LNCAP (cell line): ENCODE measurements at regions not wholly inside any gene's neighbourhood (a gene's known extent, or its start where the extent isn't known, plus 50 kb on each side); places are given as distances from the start of the nearest gene placed in this dataset.

Experiments used
- TF ChIP-seq, protein P1 (sequence below): fragments of 450-650 bp; IDR thresholded peaks from 2 replicates; pipeline ENCODE4 v1.5.1; 2017; ENCODE audit warnings: mild to moderate bottlenecking

DNA sequence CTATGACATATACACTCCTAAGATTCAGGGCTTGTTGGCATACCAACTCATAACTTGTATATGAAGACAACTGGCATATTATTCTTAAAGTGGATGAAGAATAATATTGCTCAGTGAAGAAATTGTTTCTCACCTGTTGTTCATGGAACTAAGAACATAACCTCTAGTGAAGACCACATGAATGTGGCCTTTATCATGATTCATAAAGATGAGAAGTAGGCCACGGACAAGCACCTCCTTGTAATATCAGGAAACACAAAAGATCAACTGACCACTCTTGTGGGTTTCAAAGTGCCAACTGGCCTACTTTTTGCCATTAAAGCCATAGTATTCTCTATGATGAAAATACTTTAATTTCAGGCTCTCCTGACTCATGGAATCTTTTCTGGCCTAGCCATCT is 407.4 kb downstream of the GRB14 start:
- TF ChIP-seq, protein P1, sequence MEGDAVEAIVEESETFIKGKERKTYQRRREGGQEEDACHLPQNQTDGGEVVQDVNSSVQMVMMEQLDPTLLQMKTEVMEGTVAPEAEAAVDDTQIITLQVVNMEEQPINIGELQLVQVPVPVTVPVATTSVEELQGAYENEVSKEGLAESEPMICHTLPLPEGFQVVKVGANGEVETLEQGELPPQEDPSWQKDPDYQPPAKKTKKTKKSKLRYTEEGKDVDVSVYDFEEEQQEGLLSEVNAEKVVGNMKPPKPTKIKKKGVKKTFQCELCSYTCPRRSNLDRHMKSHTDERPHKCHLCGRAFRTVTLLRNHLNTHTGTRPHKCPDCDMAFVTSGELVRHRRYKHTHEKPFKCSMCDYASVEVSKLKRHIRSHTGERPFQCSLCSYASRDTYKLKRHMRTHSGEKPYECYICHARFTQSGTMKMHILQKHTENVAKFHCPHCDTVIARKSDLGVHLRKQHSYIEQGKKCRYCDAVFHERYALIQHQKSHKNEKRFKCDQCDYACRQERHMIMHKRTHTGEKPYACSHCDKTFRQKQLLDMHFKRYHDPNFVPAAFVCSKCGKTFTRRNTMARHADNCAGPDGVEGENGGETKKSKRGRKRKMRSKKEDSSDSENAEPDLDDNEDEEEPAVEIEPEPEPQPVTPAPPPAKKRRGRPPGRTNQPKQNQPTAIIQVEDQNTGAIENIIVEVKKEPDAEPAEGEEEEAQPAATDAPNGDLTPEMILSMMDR: no peak

DNA sequence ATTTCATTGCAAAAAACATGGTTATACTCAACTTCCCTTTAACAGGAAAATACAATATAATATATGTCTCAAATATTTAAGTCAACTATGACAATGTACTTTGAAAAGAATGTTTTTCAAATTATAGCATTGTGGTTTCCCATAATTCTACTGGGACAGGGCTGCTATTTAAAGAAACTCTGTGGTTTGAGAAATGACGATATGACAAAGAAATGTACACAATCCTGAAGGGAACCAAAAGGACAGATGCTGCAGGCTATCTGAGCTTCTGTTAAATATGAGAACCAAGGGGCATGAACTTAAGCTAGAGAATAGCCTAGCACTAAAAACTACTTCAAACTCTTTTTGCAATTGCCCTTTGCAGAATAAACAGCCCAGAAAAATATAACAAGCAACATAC is 415.9 kb downstream of the GRB14 start:
- TF ChIP-seq, protein P1: no peak

DNA sequence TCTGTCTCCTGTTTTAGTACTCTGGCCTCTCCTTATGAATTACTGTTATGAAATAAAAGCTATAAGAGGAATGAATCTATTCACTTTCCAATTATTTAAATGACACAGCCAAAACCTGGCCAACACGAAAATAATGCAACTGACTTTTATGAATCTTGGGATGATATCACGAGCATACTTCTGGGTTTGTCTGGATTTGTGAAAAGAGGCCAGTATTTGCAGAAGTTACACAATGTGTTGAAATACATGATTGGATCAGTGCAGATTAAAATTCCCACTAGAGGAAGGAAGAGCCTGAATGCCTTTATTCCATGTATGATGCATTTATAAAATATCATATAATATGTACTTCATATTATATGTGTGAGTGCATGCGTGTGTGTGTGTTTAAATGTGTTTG is 418.2 kb downstream of the GRB14 start:
- TF ChIP-seq, protein P1: no peak

DNA sequence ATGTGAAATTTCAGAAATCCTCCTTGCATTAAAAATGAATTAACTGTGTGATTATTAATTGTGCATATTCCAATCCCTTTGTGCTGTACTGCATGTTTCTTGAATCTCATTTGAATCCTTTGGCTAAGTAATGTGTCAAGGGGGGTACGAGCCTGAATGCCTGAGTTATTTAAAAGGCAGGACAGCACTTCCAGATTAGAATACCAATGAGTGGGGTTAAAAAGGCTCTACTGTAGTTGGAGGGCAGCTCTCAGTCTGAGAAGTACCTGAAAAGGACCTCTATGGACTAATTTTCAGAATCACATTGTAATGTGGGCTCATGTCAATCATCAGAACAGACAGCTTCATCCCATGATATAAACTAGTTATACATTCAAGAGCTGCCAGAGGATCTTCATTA is 423.0 kb downstream of the GRB14 start:
- TF ChIP-seq, protein P1: no peak

DNA sequence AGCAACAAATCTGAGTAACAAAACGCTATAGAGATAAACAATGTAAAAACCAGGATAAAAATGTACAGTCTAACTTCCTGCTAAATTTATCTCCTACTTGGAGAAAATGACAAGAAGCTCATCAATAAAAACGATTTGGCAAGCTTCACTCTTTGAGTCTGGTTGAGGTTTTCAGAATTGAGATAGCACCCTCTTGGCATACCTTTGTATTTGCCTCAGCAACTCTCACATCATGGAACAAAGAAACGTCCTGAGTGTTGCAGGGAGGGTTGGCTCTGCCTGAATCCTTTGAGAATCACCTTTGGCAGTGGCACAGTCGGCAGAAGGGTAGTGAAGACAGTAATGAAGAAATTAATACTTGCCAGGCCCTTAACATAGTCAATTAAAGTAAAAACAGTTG is 430.6 kb downstream of the GRB14 start:
- TF ChIP-seq, protein P1: no peak

DNA sequence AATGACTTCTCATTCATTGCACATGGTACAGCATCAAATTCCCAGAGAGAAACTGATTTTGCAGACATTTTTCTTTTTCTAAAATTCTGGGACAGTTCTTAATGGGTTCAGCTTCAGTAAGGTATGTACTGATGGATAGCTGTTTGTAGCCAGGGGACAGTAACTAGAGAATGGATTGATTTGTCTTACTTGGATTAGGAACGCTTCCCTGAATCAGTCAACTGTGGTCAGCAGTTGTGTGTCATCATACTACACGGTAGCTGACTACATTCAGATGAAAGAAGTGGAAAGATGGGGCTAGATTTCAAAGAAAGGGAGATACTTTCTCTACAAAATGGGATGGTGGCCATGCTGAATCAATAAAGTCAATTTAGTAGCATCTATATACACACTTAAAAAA is 431.4 kb downstream of the GRB14 start:
- TF ChIP-seq, protein P1: no peak

DNA sequence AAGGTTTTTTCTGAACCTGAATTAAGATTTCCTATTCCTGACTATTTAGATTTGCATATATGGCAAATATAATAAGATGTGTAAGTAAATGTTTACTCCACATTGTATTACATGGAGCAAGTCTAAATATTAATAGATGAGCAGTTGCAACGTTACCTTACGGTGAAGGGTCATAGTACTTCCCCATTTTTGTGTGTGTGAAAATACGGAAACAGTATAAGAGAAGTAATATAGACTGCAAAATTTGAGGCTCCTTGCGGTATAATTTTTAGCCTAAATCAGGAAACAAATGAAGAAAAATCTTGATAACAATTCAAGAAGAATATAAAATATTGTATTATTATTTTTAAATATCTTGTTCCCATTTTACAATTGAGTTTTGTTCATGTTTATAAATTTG is 434.2 kb downstream of the GRB14 start:
- TF ChIP-seq, protein P1: no peak

DNA sequence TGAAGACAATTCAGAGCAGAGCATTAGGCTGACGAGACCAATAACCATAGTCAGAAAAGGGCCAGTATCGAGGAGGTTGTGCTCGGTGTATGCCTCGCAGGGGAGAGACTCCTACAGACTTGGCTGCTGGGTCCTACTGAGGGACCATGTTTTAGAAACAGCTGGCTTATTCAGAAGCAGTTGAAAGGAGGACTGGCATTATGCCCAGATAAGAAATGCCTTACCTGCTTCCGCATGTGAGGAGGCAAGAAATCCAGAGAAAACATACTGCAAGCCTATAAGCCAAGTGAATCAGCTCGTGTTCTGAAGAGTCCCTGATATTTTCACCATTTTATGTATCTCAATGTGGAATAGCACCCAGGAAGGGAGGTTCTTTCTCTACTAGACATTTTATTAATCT is 434.7 kb downstream of the GRB14 start:
- TF ChIP-seq, protein P1: no peak
